Activated gamma-delta T cell treated with Interleukin-2 at 50 U/mL for 16 hours (primary cell): ENCODE measurements at regions not wholly inside any gene's neighbourhood (a gene's known extent, or its start where the extent isn't known, plus 50 kb on each side); places are given as distances from the start of the nearest gene placed in this dataset.

Source experiments
- DNase-seq: peaks from one replicate; pipeline ENCODE4 v3.0.0-alpha.2; 2020

DNA sequence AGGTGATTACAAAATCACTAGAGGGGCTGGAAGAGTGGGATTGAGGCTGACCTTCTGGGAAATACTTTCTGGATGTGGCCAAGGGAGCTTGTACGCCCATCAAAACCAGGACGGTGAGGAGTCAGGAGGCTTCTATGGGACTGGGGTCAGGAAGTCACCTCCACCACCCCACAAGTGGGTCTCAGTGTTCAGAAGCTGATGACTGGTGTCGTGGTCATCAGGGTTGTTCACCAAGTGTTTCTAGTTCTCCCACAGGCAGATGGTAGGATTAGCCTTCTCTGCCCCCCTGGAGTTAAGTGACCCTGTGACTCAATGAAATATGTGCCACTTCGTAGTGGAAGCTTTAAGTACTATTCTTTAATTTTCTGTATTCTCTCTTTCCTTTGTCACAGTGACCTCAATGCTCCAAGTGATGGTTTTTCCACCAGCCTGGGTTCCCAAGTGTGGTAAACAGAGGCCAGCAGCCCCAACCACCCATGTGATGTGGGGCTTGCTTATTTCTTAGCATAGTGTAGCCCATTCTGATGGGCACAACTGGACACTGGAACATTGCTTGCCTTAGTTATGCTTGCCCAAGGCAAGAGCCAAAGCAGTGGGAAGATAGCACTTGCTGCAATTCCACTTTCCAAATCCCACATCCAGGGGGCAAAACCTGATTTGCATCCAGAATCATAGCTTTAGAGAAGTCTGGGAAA, 258.8 kb downstream of the CYP26B1 start:
- DNase-seq, result no peak

DNA sequence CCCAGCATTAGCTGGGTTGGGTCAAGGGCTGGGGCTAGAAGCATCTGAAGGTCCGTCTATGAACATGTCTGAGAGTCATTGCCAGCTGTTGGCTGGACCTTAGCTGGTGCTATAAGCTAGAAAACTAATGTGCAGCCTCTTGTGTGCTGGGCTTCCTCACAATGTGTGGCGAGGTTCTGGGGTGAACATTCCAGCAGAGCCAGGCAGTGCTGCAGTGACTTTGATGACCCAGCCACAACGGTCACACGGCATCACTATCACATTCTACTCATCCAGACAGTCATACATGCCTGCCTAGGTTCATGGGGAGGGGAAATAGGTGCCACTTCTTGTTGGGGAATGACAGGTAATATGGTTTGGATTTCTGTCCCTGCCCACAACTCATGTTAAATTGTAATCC, 260.5 kb downstream of the CYP26B1 start:
- no peak for DNase-seq

DNA sequence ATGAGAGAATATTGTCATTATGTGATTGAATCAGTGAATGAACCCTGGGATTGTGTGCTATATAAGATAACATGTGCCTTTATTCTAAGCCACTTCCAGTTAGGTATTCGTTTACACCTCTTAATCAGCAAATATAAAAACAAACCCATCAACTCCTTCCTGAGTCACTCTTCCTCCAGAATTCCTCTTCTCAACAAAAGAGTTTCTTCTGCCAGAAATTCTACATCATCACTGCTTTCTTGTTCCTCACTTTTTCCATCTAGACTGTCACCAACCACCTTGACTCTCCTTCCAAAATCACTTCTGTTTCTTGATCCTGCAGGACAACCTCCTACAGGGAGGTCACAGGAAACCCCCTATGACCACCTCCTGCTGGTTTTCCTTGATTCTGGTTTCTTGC, 261.4 kb downstream of the CYP26B1 start:
- DNase-seq, result no peak

DNA sequence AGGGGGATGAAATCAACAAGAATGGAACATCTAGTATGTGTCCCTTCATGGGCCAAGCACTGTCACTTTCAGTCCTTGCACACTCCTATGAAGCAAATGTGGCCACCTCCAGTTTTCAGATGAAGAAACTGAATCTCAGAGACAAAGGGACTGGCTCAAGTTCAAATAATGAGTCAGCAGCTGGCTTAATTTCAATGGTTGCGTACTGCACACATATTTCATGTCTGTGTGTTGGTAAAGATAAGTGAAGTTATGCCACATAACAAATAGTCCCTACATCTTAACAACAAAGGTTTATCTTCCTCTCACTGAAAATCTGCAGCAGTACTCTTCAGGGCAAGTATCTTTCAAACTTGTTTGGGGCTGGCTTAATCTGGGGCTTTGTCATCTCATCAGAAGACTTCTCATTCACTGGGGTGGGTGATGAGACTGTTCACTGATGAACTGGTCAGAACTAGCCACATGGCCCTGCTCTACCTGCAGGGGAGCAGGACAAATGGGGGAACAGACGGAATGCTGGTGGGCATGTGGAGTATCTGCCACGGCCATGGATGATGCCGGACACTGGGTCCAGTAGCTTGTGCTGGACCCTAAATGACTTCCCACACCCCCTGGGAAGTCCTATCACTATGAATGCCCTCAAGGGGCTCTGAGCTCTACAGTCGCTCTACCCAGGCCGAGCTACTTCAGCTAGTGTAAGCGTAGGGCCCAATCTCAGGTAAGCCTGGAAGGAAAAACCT, 263.2 kb downstream of the CYP26B1 start:
- no peak for DNase-seq

DNA sequence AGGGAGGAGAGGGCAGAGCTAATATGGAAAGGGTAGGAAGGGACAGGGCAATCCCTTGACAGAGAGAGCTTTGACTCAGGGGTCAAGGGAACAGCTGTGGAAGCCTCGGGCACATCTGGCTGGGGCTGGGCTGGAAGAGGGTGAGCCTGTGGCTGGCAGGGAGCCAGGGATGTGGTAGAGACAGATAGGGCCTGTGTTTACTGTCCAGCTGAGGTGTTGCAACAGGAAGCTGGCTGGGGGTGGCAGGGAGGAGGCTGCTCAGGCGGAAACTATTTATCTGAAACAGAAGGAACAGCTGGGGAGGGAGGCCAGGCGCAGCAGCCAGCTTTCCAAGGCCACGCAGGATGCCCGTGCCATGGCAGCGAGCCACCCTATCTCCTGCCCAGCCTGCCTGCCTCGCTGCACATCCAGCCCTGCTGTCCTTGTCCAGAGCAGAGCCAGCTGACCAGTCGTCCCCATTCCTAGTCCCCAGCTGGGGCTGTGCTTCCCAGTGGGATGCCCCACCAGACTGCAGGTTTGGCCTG, 264.7 kb downstream of the CYP26B1 start:
- DNase-seq, result no peak

DNA sequence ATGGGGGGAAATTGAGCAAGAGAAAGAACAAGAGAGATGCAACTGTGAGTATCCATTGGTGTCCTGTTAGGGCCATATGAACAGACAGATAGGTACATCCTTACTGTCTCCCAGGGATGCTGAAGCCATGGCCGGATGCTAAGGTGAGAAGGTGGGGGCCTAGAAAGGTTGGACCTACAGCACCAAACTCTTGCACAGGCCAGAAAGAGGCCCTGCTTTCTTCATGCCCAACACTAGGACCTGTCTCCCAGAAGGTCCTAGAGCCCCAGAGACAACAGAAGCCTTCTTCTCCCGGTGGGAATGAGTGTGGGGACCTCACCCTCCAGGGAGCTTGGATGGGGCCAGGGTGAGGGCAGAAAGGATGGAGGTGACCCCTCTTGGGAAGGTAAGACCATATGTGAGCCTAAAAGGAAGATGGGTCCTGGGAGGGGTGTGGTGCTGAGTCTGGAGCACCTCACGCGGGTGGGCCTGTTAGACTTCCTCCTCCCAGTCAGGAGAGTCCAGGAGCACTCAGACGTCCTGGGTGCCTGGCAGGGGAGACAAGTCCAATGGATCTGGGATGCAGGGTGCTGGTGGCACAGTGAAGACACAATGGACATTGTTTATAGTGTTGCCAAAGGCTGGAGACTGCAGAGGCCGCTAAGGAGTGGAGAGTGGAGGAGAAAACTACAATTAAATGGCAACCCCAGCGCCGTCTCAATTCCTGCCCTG, 265.3 kb downstream of the CYP26B1 start:
- no peak for DNase-seq

DNA sequence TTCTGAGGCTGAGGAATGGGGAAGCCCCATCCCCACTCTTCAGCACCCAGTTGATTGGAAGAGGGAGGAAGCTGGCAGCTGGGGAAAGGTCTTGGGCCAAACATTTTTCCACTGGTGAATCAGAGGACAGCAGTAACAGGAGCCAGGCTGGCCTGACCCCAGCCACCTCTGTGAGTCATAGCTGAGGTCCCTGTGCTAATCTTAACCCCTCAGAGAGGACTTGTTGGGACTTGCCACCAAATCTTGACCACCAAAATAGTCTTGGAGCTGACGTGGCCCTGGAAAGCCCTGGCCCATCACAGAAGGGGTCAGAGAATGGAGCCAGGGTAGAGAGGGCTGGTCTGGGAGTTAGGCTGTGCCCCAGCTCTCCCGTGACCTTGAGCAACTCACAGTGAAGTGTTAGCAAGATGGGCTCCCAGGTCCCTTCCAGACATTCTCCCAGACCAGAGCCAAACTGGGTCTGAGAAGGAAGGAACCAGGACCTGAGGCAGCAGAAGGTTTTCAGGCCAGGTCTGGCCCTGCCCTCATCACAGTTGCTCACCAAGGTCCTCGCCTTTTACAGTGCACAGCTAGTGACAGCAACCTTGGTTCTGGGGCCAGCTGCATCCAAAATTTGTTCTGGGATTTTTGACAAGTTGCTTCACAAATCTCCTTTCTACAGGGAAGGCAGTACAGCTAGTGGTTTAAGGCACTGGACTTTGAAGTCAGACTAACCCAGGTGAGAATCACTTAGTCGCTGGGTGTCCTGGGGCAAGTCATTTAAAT, 266.6 kb downstream of the CYP26B1 start:
- DNase-seq, result no peak

DNA sequence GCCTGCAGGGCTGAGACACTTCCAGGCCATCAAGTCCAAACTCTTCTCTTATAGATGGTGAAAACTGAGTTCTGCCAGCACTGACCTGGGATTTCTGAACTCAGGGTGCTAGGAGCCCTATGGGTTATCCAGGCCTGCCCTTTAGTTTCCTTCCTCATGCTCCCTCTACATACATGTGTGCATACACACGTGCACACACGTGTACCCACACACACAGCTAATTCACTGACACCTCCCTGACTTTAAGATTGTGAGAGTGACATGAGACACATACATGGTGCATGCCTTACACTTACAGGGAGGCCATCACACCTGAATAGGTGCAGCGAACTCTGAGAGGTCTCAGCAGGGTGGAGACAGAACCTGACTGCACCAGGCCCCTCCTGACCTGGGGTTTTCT, 267.4 kb downstream of the CYP26B1 start:
- no peak for DNase-seq

DNA sequence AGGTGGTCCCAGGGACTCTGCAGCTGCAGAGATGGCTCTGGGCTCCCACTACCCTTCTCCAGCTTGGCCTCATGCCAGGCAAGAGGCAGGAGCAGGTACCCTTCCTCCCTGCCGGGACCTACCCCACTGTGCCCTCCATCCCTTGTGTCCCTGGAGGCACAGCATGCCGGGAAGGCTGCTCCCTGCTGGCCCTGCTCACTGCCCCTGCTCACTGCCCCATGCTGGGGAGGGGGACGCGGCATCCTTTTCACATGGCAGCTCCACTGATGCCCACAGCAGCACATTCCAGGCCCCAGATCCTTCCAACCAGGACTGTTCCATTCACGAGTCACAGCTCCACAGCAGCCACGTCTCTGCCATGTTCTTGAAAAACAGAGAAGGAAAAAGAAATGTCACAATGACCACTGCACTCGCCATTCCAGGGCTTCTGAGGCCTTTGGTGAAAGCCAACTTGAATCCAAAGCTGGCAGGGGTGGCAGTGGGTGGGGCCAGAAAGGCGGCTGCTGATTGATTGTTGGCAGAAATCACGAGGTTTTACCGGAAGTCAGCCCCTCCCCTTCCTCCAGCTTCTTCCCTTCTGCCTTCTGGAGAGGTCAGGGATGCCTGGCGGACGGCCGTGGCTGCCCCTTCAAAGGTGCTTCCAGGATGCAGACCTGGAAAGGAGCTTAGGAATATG, 268.0 kb downstream of the CYP26B1 start:
- no peak for DNase-seq

DNA sequence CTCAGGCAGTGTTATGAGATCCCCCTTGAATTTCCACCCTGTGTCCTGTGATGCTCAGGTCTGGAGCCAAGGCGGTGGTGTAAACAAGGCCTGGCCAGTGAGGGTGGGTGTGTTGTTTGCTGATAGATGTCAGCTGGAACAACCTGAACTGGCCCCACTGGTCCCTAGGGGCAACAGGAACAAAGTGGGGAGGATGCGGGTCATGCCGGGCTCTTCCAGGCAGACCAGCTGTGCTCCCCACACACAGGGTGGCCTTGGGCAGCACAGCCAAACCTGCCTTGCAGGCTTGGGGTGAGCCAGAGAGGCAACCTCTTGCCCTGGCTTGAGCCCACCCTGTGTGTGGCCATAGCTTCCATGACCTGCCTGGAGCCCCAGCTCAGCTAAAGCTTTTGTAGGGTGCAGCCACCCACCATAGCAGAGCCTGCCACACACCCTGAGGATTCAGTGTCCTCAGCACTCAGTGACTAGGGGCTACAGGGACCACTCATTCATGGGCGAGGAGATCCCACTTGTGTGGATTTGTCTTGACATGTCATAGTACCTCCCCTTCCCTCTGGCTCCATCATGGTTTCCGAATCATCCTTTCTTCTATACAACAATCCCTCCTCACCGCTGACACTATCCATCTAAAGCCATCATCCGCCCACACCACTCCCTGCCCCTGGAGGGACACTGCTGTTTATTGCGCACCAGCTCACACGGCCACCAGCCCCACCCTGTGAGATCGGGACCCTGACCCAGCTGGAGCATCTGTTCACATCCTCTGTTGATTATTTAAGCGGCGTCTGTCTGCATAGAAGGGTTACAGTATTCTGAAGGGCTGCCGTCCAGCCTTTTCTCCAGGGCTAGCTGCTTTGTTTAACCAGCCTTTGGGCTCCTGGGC, 268.8 kb downstream of the CYP26B1 start:
- DNase-seq, result no peak

DNA sequence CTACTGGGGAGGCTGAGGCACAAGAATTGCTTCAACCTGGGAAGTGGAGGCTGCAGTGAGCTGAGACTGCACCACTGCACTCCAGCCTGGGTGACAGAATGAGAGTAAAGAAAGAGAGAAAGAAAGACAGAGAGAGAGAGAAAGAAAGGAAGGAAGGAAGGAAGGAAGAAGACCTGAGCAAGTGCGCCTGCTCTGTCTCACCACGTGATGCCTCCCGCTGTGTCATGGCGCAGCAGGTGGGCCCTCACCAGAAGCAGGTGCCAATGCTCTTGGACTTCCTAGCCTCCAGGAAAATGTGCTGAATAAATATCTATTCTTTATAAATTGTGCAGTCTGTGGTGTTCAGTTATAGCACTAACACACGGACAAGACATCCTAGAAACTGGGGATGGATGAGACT, 270.0 kb downstream of the CYP26B1 start:
- no peak for DNase-seq

DNA sequence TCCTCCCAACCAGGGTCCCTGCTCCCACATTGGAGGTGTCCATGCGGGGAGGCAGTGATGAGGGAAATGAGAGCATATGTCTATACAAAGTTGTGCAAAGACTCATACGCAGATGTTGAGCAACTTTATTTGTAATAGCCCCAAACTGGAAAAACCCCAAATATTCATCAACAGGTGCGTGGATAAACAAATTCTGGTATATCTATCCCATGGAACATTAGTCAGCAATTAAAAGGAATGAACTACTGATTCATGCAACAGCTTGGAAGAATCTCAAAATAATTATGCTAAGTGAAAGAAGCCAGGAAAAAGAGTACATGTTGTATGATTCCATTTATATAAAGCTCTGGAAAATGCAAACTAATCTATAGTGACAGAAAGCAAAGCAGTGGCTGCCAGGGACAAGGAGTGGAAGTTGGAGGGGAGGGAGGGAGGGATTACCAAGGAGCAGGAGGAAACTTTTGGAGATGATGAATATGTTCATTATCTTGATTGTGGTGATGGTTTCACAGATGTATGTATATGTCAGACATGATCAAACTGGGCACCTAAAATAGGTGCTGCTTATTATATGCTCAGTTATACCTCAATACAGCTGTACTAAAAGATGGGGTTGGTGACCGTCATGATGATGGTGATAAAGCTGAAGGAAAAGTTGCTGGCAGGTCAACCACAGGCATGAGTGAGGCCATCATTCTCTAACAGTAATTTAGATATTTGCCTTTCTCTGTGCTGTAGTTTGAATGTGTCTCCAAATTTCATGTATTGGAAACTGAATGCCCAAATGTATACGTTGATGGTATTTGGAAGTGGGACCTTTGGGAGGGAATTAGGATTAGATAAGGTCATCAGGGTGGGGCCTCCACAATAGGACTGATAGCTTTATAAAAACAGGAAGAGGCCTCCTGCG, 270.9 kb downstream of the CYP26B1 start:
- DNase-seq, result no peak

DNA sequence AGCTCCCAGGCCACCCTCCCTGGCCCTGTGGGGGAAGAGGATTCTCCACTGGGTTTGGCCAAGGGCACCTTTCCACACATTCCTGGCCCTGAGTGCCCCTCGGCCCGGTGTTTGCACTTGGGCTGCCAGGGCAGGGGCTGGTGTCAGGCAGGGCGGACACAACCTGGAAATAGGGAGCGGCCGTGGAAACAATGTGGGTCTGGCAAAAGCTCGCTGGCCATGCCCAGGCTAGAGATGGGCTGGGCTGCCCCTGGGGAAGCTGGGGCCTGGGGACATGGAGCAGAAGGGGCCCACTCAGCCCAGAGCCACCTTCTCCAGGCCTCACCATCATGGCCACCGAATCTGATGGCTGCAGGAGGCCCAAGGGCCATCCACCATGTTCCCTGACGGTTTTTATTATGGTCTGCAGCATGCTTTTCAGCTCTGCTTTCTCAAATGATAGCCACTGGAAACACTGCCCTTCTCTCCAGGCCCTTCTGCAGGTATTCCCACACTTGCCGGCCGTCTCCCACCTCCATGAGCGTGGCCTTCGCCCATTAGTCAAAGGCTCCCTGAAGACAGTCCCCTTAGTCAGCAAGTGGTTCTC, 275.1 kb downstream of the CYP26B1 start:
- DNase-seq, result no peak

DNA sequence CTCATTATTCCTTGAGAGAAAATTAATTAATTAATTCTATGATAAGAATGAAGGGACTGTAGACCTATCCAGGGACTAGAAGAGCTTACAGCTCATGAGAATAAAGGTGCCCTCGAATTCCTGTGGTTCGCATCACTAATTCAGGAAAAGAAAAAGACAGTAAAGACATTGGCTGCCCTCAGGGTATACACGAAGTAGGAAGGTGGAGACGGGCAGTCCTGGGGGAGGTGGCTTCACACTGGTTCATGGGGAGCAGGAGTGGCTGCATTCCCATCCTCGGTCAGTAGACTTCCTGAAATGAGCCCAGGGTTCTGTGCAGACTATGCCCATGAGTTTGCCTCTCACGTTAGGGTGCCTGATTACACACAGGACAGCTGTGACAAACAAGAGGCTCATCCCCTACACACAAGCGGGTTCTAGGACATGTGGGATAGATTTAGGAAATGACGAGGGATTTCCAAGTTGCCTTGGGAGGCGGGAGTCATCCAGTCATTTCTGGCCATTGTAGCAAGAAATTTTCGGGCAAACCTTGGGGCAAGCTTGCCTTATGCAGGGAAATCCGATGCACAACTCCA, 282.2 kb downstream of the CYP26B1 start:
- DNase-seq, result no peak

DNA sequence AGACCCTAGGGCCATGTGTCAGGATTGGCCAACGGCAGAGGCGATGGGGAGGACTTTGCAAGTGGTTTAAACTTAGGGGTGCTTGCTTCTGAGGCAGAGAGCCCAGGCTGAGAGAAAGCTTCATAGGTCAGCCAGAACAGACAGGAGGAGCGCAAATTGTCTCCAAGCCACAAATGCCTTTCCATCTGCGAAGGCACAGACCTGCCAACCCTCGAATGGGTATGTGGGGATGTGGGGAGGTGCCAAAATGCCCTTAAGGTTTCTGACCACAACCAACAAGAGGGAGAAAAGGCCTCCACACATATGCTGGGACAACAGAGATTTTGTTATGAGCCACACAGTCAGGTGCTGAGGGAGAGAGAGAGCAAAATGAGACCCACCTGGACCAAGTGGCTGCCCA, 283.6 kb downstream of the CYP26B1 start:
- DNase-seq, result no peak

DNA sequence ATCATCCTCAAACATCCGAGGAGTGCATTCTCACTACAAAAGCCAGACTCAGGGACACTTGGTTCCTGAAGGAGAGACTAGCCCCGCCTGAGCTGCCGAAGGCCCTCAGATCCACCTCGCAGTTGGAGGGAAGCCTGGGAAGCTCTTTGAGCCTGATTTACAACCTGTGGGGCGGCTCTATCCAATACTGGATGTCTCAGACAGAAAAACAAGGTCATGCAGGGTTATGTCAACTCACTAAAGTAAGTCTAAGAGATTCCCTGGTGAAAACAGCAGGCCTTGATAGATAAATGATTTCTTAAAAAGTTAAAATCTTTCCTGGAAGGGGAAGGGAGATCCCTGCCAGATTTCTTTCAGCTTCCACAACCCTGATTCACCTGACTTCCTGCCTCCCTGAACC, 284.3 kb downstream of the CYP26B1 start:
- DNase-seq, result no peak

DNA sequence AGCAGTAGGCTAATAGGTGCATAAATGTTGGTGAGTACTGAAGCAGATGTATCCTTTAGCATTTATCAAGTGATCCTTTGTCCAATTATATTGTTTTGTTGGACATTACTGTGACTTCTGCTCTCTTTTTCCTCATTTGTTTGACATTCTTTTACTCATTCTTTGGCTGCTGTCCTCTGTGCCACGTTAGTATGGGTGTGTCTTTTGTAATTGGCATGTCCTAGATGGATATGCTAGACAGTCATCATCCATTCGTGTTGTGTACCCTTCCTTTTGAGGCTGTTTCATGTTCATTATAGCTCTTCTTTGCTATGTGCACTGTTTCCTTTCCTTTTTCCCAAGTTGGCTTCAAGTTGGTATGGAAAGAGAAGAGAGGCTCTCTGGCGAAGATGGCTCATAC, 284.7 kb downstream of the CYP26B1 start:
- DNase-seq, result no peak

DNA sequence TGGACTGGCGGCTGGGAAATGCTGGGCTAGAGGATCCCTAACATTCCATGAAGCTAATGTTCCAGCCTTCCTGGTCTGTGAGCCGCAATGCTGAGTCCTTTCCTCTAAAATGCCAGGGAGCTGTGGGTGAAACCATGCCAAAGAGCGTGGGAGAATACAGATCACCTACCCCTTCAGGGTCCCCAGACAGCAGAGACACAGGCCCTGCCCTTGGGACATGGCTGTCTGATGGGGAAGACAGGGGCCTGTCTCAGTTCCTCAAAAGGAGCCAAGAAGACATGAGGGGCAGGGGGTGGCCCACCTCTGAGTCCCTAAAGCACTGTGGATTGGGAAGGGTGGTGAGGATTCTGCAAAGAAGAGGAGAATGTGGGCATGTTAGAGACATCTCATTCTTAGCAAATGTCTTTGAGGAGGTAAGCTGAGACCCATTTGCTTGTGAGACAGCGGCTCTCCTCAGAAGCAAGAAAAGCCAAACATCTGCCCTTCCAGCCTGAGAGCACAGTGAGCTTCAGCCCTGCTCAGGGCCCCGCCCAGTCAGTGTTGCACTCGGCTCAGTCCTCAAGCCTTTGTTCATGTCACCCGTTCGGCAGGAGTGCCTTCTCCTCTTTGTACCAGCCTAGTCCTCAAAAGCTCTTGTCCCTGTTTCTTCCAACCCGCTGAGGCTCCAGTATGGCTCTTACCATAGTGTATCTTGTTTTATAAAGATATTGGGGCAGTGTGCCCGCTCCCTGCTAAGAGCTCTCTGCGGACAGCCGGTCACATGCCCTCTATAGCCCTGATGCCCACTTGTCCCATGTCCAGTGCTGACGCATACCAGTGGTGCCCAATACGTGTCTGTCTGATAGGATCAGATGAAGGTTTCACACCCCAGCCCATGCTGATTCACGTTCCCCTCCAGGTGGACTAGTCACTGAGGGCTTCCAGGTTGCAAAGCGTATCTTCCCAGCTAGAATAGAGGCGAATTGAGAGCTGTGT, 286.2 kb downstream of the CYP26B1 start:
- DNase-seq, result no peak
